Karpas-422 (cell line): ENCODE measurements at regions not wholly inside any gene's neighbourhood (a gene's known extent, or its start where the extent isn't known, plus 50 kb on each side); places are given as distances from the start of the nearest gene placed in this dataset.

Experiments used
- DNase-seq: peaks from one replicate; pipeline ENCODE4 v3.0.0-alpha.2; 2015
- H2AFZ ChIP-seq: fragments of 200-600 bp; sonication (generic); 2 replicates; pipeline ENCODE4 v1.6.1; 2014; ENCODE audit warnings: antibody characterized with exemption, low read length, mixed read lengths
- H3K27ac ChIP-seq: fragments of 200-600 bp; sonication (generic); 2 replicates; pipeline ENCODE4 v1.5.1; 2014; ENCODE audit warnings: mild to moderate bottlenecking, low read length, moderate library complexity
- H3K27me3 ChIP-seq: fragments of 200-600 bp; sonication (generic); 2 replicates; pipeline ENCODE4 v1.6.1; 2014; ENCODE audit warnings: low read length, mixed read lengths
- H3K36me3 ChIP-seq: fragments of 200-600 bp; sonication (generic); 2 replicates; pipeline ENCODE4 v1.6.1; 2014; ENCODE audit warnings: low read length, mixed read lengths; ENCODE audit not compliant: insufficient read depth
- H3K4me1 ChIP-seq: fragments of 200-600 bp; sonication (generic); 2 replicates; pipeline ENCODE4 v1.6.1; 2014; ENCODE audit warnings: mild to moderate bottlenecking, low read length, mixed read lengths
- H3K4me2 ChIP-seq: fragments of 200-600 bp; sonication (generic); 2 replicates; pipeline ENCODE4 v1.6.1; 2014; ENCODE audit warnings: low read length, low read depth, mild to moderate bottlenecking; ENCODE audit not compliant: poor library complexity, severe bottlenecking
- H3K4me3 ChIP-seq: fragments of 200-600 bp; sonication (generic); 2 replicates; pipeline ENCODE4 v1.5.1; 2014; ENCODE audit warnings: mild to moderate bottlenecking, antibody characterized with exemption, low read length, mixed read lengths
- H3K79me2 ChIP-seq: fragments of 200-600 bp; sonication (generic); 2 replicates; pipeline ENCODE4 v1.6.1; 2014; ENCODE audit warnings: mild to moderate bottlenecking, low read length, mixed read lengths
- H3K9ac ChIP-seq: fragments of 200-600 bp; sonication (generic); 2 replicates; pipeline ENCODE4 v1.6.0; 2014; ENCODE audit warnings: low read length
- H3K9me2 ChIP-seq: fragments of 200-600 bp; sonication (generic), shearing (Covaris generic); replicated peaks from 2 replicates; pipeline ENCODE4 v1.6.0; 2014; ENCODE audit warnings: mild to moderate bottlenecking, low read length, moderate library complexity; ENCODE audit not compliant: insufficient read depth
- H3K9me3 ChIP-seq: fragments of 300-700, 200-600 bp; sonication (generic); 2 replicates; pipeline ENCODE4 v1.6.1; 2014; ENCODE audit warnings: low read length, mixed read lengths
- H4K20me1 ChIP-seq: fragments of 200-600 bp; sonication (generic); 2 replicates; pipeline ENCODE4 v1.6.1; 2014; ENCODE audit warnings: mild to moderate bottlenecking, antibody characterized with exemption, low read length, low read depth; ENCODE audit not compliant: insufficient read depth

- Histone ChIP-seq H2AFZ (no peak overlapping the region), H4K20me1 (no peaks in the 10 kb centered on the region), H3K4me2 (no peak overlapping the region), H3K9me3 (no peaks in the 10 kb centered on the region), H3K9me2 (no peaks in the 10 kb centered on the region), H3K27me3 (0 out of 2 replicates have a peak, but pooled peaks cover 3% of the 10 kb centered on the region), H3K9ac (no peak overlapping the region), H3K36me3 (no peaks in the 10 kb centered on the region), H3K27ac (no peak overlapping the region), H3K79me2 (no peaks in the 10 kb centered on the region), H3K4me1 (peaks cover 10% of the 10 kb centered on the region; the same call in 1 of the 2 replicates), H3K4me3 (no peak overlapping the region)
- no peak for DNase-seq
Observed at GRCh38 chr2:45191976-45192375, 182.7 kb upstream of the SIX2 start.

GRCh38 chr2:45191146-45191863, 182.1 kb upstream of the SIX2 start:
- H3K4me3 ChIP-seq, result no peak overlapping the region
- H3K27ac ChIP-seq, result no peak overlapping the region
- no peaks in the 10 kb centered on the region for H3K9me2 ChIP-seq
- 0 out of 2 replicates have a peak, but pooled peaks cover 3% of the 10 kb centered on the region for H3K27me3 ChIP-seq
- H3K4me1 ChIP-seq, result peaks cover 13% of the 10 kb centered on the region
- no peaks in the 10 kb centered on the region for H3K9me3 ChIP-seq
- no peak for DNase-seq
- no peaks in the 10 kb centered on the region for H3K36me3 ChIP-seq
- H3K9ac ChIP-seq, result no peak overlapping the region
- H4K20me1 ChIP-seq, result no peaks in the 10 kb centered on the region
- no peaks in the 10 kb centered on the region for H3K79me2 ChIP-seq
- H2AFZ ChIP-seq, result no peak overlapping the region
- H3K4me2 ChIP-seq, result no peak overlapping the region

GRCh38 chr2:45190481-45190942, 181.3 kb upstream of the SIX2 start:
- no peak for DNase-seq
- no peak overlapping the region for H2AFZ ChIP-seq
- H3K9me2 ChIP-seq, result no peaks in the 10 kb centered on the region
- no peak overlapping the region for H3K4me2 ChIP-seq
- no peak overlapping the region for H3K9ac ChIP-seq
- no peaks in the 10 kb centered on the region for H3K36me3 ChIP-seq
- H3K4me1 ChIP-seq, result peaks cover 19% of the 10 kb centered on the region
- no peaks in the 10 kb centered on the region for H4K20me1 ChIP-seq
- no peaks in the 10 kb centered on the region for H3K9me3 ChIP-seq
- no peaks in the 10 kb centered on the region for H3K79me2 ChIP-seq
- H3K27ac ChIP-seq, result no peak overlapping the region
- no peak overlapping the region for H3K4me3 ChIP-seq
- 0 out of 2 replicates have a peak, but pooled peaks cover 3% of the 10 kb centered on the region for H3K27me3 ChIP-seq

- no peak overlapping the region for H3K9ac ChIP-seq
- DNase-seq, result no peak
- H3K9me3 ChIP-seq, result no peaks in the 10 kb centered on the region
- no peaks in the 10 kb centered on the region for H3K79me2 ChIP-seq
- no peak overlapping the region for H2AFZ ChIP-seq
- H3K27me3 ChIP-seq, result 0 out of 2 replicates have a peak, but pooled peaks cover 3% of the 10 kb centered on the region
- H3K9me2 ChIP-seq, result no peaks in the 10 kb centered on the region
- H3K4me1 ChIP-seq, result peaks cover 30% of the 10 kb centered on the region
- no peak overlapping the region for H3K27ac ChIP-seq
- no peak overlapping the region for H3K4me3 ChIP-seq
- H4K20me1 ChIP-seq, result no peaks in the 10 kb centered on the region
- no peak overlapping the region for H3K4me2 ChIP-seq
- H3K36me3 ChIP-seq, result no peaks in the 10 kb centered on the region
Observed at GRCh38 chr2:45184606-45185005, 175.4 kb upstream of the SIX2 start.

- no peaks in the 10 kb centered on the region for H3K36me3 ChIP-seq
- no peaks in the 10 kb centered on the region for H3K9me2 ChIP-seq
- no peaks in the 10 kb centered on the region for H3K79me2 ChIP-seq
- no peak overlapping the region for H3K4me2 ChIP-seq
- peaks cover 23% of the 10 kb centered on the region for H3K4me1 ChIP-seq
- H4K20me1 ChIP-seq, result no peaks in the 10 kb centered on the region
- no peak overlapping the region for H3K4me3 ChIP-seq
- no peak overlapping the region for H3K9ac ChIP-seq
- H3K27me3 ChIP-seq, result no peaks in the 10 kb centered on the region
- no peak overlapping the region for H2AFZ ChIP-seq
- no peak for DNase-seq
- H3K9me3 ChIP-seq, result no peaks in the 10 kb centered on the region
- H3K27ac ChIP-seq, result no peak overlapping the region
Observed at GRCh38 chr2:45182667-45183295, 173.5 kb upstream of the SIX2 start.

GRCh38 chr2:45180779-45181178, 171.5 kb upstream of the SIX2 start:
- Histone ChIP-seq H3K27me3 (no peaks in the 10 kb centered on the region), H3K9ac (no peak overlapping the region), H3K36me3 (no peaks in the 10 kb centered on the region; the same call in 1 of the 2 replicates), H4K20me1 (no peaks in the 10 kb centered on the region), H3K4me3 (no peak overlapping the region), H3K9me3 (peaks cover 4% of the 10 kb centered on the region; the same call in 1 of the 2 replicates), H3K27ac (no peak overlapping the region), H3K4me1 (peaks cover 23% of the 10 kb centered on the region), H2AFZ (no peak overlapping the region), H3K9me2 (no peaks in the 10 kb centered on the region), H3K4me2 (no peak overlapping the region), H3K79me2 (no peaks in the 10 kb centered on the region)
- no peak for DNase-seq

- Histone ChIP-seq H3K27me3 (no peaks in the 10 kb centered on the region), H3K4me2 (no peak overlapping the region), H3K9me3 (peaks cover 4% of the 10 kb centered on the region; the same call in 1 of the 2 replicates), H3K9me2 (no peaks in the 10 kb centered on the region), H3K9ac (no peak overlapping the region), H4K20me1 (no peaks in the 10 kb centered on the region), H3K4me1 (peaks cover 21% of the 10 kb centered on the region), H3K27ac (no peak overlapping the region), H3K79me2 (no peaks in the 10 kb centered on the region), H3K4me3 (no peak overlapping the region), H3K36me3 (no peaks in the 10 kb centered on the region; the same call in 1 of the 2 replicates), H2AFZ (no peak overlapping the region)
- no peak for DNase-seq
Observed at GRCh38 chr2:45180033-45180746, 170.9 kb upstream of the SIX2 start.

- Histone ChIP-seq H3K4me3 (no peak overlapping the region), H3K27ac (no peak overlapping the region), H3K4me2 (no peak overlapping the region), H2AFZ (no peak overlapping the region), H3K79me2 (no peaks in the 10 kb centered on the region), H3K9me3 (peaks cover 4% of the 10 kb centered on the region; the same call in 1 of the 2 replicates), H3K9ac (no peak overlapping the region), H3K27me3 (no peaks in the 10 kb centered on the region), H3K36me3 (no peaks in the 10 kb centered on the region; the same call in 1 of the 2 replicates), H3K9me2 (no peaks in the 10 kb centered on the region), H3K4me1 (peaks cover 15% of the 10 kb centered on the region), H4K20me1 (no peaks in the 10 kb centered on the region)
- DNase-seq, result no peak
Observed at GRCh38 chr2:45178854-45179253, 169.6 kb upstream of the SIX2 start.
